Spleen (tissue), 11 donors: ENCODE measurements at regions not wholly inside any gene's neighbourhood (a gene's known extent, or its start where the extent isn't known, plus 50 kb on each side); places are given as distances from the start of the nearest gene placed in this dataset.

Source experiments
- DNase-seq: peaks from one replicate; pipeline ENCODE4 v3.0.0-alpha.2; 2020
- H3K27ac ChIP-seq, 8 donors: fragments of 200-600 bp; sonication (generic) in 7 of 8; 1 replicate in 4 of 8; 2 replicates in 4 of 8; pipeline versions ENCODE4 v1.5.0 to v1.8.0; 2016 to 2021; ENCODE audit warnings: inconsistent platforms in 4 of 8, mild to moderate bottlenecking in 4 of 8, moderate library complexity in 1 of 8
- H3K27me3 ChIP-seq, 7 donors: fragments of 200-600 bp; sonication (generic) in 6 of 7; replicated peaks in 1 of 7; 1 replicate in 4 of 7; 2 replicates in 3 of 7; pipeline versions ENCODE4 v1.5.0 to v1.8.0; 2016 to 2021; ENCODE audit warnings: inconsistent platforms in 3 of 7, mild to moderate bottlenecking in 1 of 7
- H3K36me3 ChIP-seq, 6 donors: fragments of 200-600 bp; sonication (generic) in 5 of 6; 1 replicate in 4 of 6; 2 replicates in 2 of 6; pipeline versions ENCODE4 v1.5.0 to v1.8.0; 2016 to 2021; ENCODE audit warnings: inconsistent platforms in 2 of 6
- H3K4me1 ChIP-seq, 6 donors: fragments of 200-600 bp; sonication (generic) in 5 of 6; 1 replicate in 3 of 6; 2 replicates in 3 of 6; pipeline versions ENCODE4 v1.5.0 to v1.8.0; 2016 to 2021; ENCODE audit warnings: inconsistent platforms in 3 of 6
- H3K4me3 ChIP-seq, 8 donors: fragments of 200-600 bp; sonication (generic) in 7 of 8; 1 replicate in 4 of 8; 2 replicates in 4 of 8; pipeline versions ENCODE4 v1.5.0 to v1.8.0; 2016 to 2021; ENCODE audit warnings: inconsistent platforms in 4 of 8, mild to moderate bottlenecking in 4 of 8, moderate library complexity in 2 of 8
- H3K9me3 ChIP-seq, 8 donors: fragments of 200-600 bp; sonication (generic) in 7 of 8; 1 replicate in 4 of 8; 2 replicates in 4 of 8; pipeline versions ENCODE4 v1.5.0 to v1.8.0; 2016 to 2021; ENCODE audit warnings: inconsistent platforms in 4 of 8
- POLR2A ChIP-seq, 3 donors: fragments of 450-650 bp; IDR thresholded peaks; one replicate each; pipeline ENCODE4 v1.5.1; 2017; ENCODE audit warnings: antibody characterized with exemption in 3 of 3, mild to moderate bottlenecking in 1 of 3
- POLR2AphosphoS5 ChIP-seq, 3 donors: sonication (generic); formaldehyde crosslinking; IDR thresholded peaks; one replicate each; pipeline ENCODE4 v1.5.1; 2017; ENCODE audit warnings: antibody characterized with exemption in 3 of 3
- WGBS, 5 donors: extraction: QIAGEN DNeasy Blood & Tissue Kit in 3 of 5; methylation state at CpG; one replicate each; pipeline versions ENCODE4 v1.1.5 to v1.1.7; 2013 to 2018; 5-methylcytosine and 5-hydroxymethylcytosine counted together
- intact Hi-C: fragments of 100-400 bp; cut with DNase I; formaldehyde crosslinking; loops from one replicate; pipeline ENCODE4 v1.15.0; 2023; ENCODE audit warnings: low total_unique reads
- TF ChIP-seq, protein P1 (sequence below), 11 experiments: fragments of 200-600 bp in 7 of 11; fragments of 450-650 bp in 4 of 11; sonication (generic) in 4 of 11; IDR thresholded peaks in 8 of 11; conservative IDR thresholded peaks in 3 of 11; 1 replicate in 7 of 11; 2 replicates in 4 of 11; pipeline versions ENCODE4 v1.4.0 to v1.8.0; 2016 to 2021; ENCODE audit warnings: antibody characterized with exemption in 11 of 11, inconsistent platforms in 4 of 11, mild to moderate bottlenecking in 1 of 11
- donor health status: healthy with polysubstance abuse.
- donor health status: DM: no; HTN: no; CAD: no; lungs with moderate emphysema.
- donor health status: DM: no; HTN: no; CAD: no.
- donor health status: Bipolar disorder and iron deficiency.
- donor health status: healthy.
- donor health status: DM: no; HTN: no; CAD: no.
- donor health status: DM: yes; HTN: yes; CAD: no.

DNA sequence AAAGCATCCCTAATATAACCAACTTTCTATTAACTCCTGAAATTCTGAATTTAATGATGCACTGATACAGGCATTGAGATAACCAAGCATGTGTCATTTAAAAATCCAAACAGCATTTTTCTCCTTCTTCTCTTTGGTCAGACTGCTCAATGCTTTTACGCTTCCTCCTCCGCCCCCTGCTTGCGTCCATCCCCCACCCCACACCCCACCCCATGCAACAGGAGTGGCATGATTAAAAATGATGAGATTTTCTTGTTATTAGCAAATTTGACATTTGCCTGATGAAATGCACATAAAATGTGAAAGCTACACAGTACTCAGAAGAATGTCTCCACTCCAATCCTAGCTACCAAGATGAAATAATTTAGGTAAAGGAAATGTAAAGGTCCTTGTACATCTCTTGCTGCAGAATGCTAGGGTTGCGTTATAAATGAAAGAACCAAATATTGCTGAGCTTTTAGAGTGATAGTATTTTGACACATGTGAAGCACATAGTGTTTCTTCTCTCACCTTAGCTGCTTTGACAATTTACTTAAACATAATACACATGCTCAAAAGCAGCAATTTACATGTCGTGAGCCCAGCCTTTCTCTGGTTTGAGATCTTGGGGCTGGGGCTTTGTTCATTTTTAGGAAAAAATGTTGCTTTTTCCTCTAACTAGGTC lies 263.8 kb downstream of the MEIS1 start:
- H3K9me3 ChIP-seq, result no peaks in the 10 kb centered on the region
- peak overlapping the region in 4 of 8 donors; percentile 1 to 61 (median 36) for H3K27ac ChIP-seq
- no peaks in the 10 kb centered on the region for H3K36me3 ChIP-seq
- no peak for DNase-seq
- H3K27me3 ChIP-seq, result no peaks in the 10 kb centered on the region
- H3K4me1 ChIP-seq, result no peaks in the 10 kb centered on the region
- no peak overlapping the region for H3K4me3 ChIP-seq
- TF ChIP-seq, protein P1, sequence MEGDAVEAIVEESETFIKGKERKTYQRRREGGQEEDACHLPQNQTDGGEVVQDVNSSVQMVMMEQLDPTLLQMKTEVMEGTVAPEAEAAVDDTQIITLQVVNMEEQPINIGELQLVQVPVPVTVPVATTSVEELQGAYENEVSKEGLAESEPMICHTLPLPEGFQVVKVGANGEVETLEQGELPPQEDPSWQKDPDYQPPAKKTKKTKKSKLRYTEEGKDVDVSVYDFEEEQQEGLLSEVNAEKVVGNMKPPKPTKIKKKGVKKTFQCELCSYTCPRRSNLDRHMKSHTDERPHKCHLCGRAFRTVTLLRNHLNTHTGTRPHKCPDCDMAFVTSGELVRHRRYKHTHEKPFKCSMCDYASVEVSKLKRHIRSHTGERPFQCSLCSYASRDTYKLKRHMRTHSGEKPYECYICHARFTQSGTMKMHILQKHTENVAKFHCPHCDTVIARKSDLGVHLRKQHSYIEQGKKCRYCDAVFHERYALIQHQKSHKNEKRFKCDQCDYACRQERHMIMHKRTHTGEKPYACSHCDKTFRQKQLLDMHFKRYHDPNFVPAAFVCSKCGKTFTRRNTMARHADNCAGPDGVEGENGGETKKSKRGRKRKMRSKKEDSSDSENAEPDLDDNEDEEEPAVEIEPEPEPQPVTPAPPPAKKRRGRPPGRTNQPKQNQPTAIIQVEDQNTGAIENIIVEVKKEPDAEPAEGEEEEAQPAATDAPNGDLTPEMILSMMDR (IDR thresholded peaks at IDR 0.05 in 8 of 11, conservative IDR thresholded peaks at IDR 0.05 in 3 of 11), result no peak
- TF ChIP-seq POLR2AphosphoS5 (IDR thresholded peaks at IDR 0.05) (no peak), POLR2A (IDR thresholded peaks at IDR 0.05) (no peak)
- intact Hi-C loops, result no loop called here
- WGBS, 5 donors, result 79 to 88% (median 81%) methylated on average over 5 of the region's 5 CpGs

DNA sequence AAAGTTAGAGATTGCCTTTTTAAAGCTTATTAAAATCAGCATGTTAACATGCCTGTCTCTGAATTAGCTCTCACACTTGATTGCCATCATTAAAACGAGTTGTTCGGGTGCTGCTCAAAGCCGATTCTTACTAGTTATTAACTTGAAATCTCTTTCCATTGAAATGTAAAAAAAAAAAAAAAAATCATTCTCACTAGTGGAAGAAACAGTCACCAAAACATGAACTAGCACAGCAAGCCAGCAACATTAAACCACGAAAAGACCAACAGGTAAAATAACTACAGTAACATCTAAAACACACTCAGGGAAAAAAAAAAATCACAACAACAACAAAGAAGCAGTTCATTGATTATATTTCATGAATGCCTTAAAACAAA lies 264.5 kb downstream of the MEIS1 start:
- Histone ChIP-seq H3K4me3 (no peak overlapping the region), H3K27ac (peak overlapping the region in 4 of 8 donors; percentile 1 to 61 (median 36)), H3K36me3 (no peaks in the 10 kb centered on the region), H3K9me3 (no peaks in the 10 kb centered on the region), H3K27me3 (no peaks in the 10 kb centered on the region), H3K4me1 (no peaks in the 10 kb centered on the region)
- DNase-seq, result no peak
- 69 to 82% (median 76%) methylated on average over 4 of the region's 4 CpGs for WGBS, 5 donors
- intact Hi-C loops, result no loop called here
- TF ChIP-seq POLR2AphosphoS5 (IDR thresholded peaks at IDR 0.05) (no peak), POLR2A (IDR thresholded peaks at IDR 0.05) (no peak)
- TF ChIP-seq, protein P1 (IDR thresholded peaks at IDR 0.05 in 8 of 11, conservative IDR thresholded peaks at IDR 0.05 in 3 of 11), result no peak

GRCh38 chr2:66699793-66700676 lies 265.1 kb downstream of the MEIS1 start:
- WGBS, 5 donors, result 65 to 74% (median 72%) methylated on average over 7 of the region's 7 CpGs
- no peaks in the 10 kb centered on the region for H3K4me1 ChIP-seq
- DNase-seq, result no peak
- no peaks in the 10 kb centered on the region for H3K9me3 ChIP-seq
- no peaks in the 10 kb centered on the region for H3K36me3 ChIP-seq
- no peak overlapping the region for H3K4me3 ChIP-seq
- TF ChIP-seq POLR2A (IDR thresholded peaks at IDR 0.05), result no peak
- TF ChIP-seq POLR2AphosphoS5 (IDR thresholded peaks at IDR 0.05), result no peak
- TF ChIP-seq, protein P1 (IDR thresholded peaks at IDR 0.05 in 8 of 11, conservative IDR thresholded peaks at IDR 0.05 in 3 of 11), result no peak
- H3K27ac ChIP-seq, result peak overlapping the region in 3 of 8 donors; percentile 14 to 61 (median 16)
- intact Hi-C loops, result no loop called here
- H3K27me3 ChIP-seq, result no peaks in the 10 kb centered on the region

DNA sequence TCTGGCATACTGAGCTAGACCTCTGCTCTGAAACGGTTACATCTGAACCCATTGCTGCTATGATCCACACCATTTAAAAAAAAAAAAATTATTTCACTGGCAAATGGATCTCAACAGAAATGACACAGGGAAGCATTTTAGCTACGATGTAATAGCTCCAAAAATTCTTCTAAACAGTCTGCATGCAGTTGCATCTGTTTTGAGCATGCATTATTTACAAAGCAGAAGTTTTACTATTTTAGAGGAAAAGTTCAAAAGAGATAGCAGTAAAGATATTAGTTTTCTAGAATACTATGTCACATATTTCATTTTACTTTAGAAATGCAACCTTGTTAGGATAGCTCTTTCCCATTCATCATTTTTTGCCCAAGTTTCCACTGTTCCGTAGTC lies 265.7 kb downstream of the MEIS1 start:
- H3K9me3 ChIP-seq, result no peaks in the 10 kb centered on the region
- H3K4me1 ChIP-seq, result no peaks in the 10 kb centered on the region
- intact Hi-C loops, result no loop called here
- H3K4me3 ChIP-seq, result no peak overlapping the region
- H3K27ac ChIP-seq, result peak overlapping the region in 1 of 8 donors; percentile 16
- H3K36me3 ChIP-seq, result no peaks in the 10 kb centered on the region
- WGBS, 5 donors, result 68 to 79% (median 75%) methylated on average over 3 of the region's 3 CpGs
- TF ChIP-seq POLR2AphosphoS5 (IDR thresholded peaks at IDR 0.05), result no peak
- TF ChIP-seq POLR2A (IDR thresholded peaks at IDR 0.05), result no peak
- TF ChIP-seq, protein P1 (IDR thresholded peaks at IDR 0.05 in 8 of 11, conservative IDR thresholded peaks at IDR 0.05 in 3 of 11), result no peak
- DNase-seq, result no peak
- no peaks in the 10 kb centered on the region for H3K27me3 ChIP-seq
